ENCODE measurements at regions not wholly inside any gene's neighbourhood (a gene's known extent, or its start where the extent isn't known, plus 50 kb on each side); places are given as distances from the start of the nearest gene placed in this dataset.

DNA sequence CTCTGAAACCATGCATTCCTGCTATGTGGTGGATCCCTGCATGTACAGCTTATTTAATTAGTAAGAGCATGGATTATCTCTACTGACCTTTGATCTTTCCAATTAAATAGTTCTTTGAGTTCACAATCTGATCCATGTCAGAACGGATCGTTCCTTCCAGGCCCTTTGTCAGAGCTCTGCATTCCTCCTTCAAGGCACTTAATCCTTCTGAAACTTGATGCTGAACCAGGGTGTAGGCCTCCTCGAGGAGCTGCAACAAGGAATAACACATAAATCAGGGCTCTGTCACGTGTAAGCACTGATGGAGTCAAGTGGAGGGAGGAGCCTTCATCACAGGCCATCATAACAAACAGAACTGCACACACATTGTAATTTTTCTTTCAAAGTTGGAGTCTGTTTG lies 68.4 kb upstream of the EDEM3 start:
- Histone ChIP-seq H3K36me3 (peaks cover 42 to 50% of the 10 kb centered on the region in 2 donors), H3K4me1 (peaks cover 6 to 50% of the 10 kb centered on the region in 2 donors), H3K9me3 (no peaks in the 10 kb centered on the region), H3K27me3 (no peaks in the 10 kb centered on the region), H3K4me3 (no peak overlapping the region), H3K27ac (peak overlapping the region; percentile 38 to 85)
- no peak for DNase-seq (ENCODE audit: low spot score in 2 of 2)
- intact Hi-C loops (cut with DNase I): no loop called here
- TF ChIP-seq, protein P1, sequence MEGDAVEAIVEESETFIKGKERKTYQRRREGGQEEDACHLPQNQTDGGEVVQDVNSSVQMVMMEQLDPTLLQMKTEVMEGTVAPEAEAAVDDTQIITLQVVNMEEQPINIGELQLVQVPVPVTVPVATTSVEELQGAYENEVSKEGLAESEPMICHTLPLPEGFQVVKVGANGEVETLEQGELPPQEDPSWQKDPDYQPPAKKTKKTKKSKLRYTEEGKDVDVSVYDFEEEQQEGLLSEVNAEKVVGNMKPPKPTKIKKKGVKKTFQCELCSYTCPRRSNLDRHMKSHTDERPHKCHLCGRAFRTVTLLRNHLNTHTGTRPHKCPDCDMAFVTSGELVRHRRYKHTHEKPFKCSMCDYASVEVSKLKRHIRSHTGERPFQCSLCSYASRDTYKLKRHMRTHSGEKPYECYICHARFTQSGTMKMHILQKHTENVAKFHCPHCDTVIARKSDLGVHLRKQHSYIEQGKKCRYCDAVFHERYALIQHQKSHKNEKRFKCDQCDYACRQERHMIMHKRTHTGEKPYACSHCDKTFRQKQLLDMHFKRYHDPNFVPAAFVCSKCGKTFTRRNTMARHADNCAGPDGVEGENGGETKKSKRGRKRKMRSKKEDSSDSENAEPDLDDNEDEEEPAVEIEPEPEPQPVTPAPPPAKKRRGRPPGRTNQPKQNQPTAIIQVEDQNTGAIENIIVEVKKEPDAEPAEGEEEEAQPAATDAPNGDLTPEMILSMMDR (IDR thresholded peaks at IDR 0.05): no peak

- Histone ChIP-seq H3K36me3 (peaks cover 48 to 58% of the 10 kb centered on the region in 2 donors), H3K27ac (peak overlapping the region in 1 of 2 donors; percentile 85), H3K9me3 (no peaks in the 10 kb centered on the region), H3K4me3 (no peak overlapping the region), H3K27me3 (no peaks in the 10 kb centered on the region), H3K4me1 (peaks cover 3 to 46% of the 10 kb centered on the region in 2 donors)
- no peak for DNase-seq (ENCODE audit: low spot score in 2 of 2)
- intact Hi-C loops (cut with DNase I): no loop called here
- TF ChIP-seq, protein P1 (IDR thresholded peaks at IDR 0.05): no peak
Observed at GRCh38 chr1:184822267-184822666, 67.6 kb upstream of the EDEM3 start.

DNA sequence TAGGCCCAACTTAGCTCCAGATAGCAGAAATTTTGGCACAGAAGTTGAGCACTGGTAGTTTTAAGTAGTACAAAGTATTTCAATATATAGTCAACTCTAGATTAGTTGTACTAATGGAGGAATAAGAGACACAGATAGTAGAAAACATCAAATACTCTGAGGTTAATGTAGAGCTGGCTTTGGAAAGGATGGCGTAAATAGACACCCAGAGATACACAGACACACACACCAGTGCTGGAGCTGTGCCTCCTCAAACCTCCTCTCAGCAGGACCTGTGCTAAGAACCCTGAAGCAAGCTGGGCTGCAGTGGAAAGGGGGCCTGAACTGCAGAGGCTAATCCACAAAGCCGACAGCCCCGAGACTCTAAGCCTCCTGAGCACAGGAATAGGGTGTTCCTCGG lies 67.0 kb upstream of the EDEM3 start:
- peaks cover 3 to 40% of the 10 kb centered on the region in 2 donors for H3K4me1 ChIP-seq
- intact Hi-C loops (cut with DNase I): no loop called here
- H3K27me3 ChIP-seq: no peaks in the 10 kb centered on the region
- H3K9me3 ChIP-seq: no peaks in the 10 kb centered on the region
- H3K36me3 ChIP-seq: peaks cover 52 to 59% of the 10 kb centered on the region in 2 donors
- H3K4me3 ChIP-seq: no peak overlapping the region
- TF ChIP-seq, protein P1 (IDR thresholded peaks at IDR 0.05): no peak
- DNase-seq (ENCODE audit: low spot score in 2 of 2): no peak
- H3K27ac ChIP-seq: no peak overlapping the region

GRCh38 chr1:184820956-184821355 lies 66.3 kb upstream of the EDEM3 start:
- DNase-seq (ENCODE audit: low spot score in 2 of 2): no peak
- Histone ChIP-seq H3K9me3 (no peaks in the 10 kb centered on the region), H3K4me3 (no peak overlapping the region), H3K27me3 (no peaks in the 10 kb centered on the region), H3K4me1 (peaks cover 2 to 33% of the 10 kb centered on the region in 2 donors), H3K36me3 (peaks cover 52 to 64% of the 10 kb centered on the region in 2 donors), H3K27ac (no peak overlapping the region)
- TF ChIP-seq, protein P1 (IDR thresholded peaks at IDR 0.05): no peak
- intact Hi-C loops (cut with DNase I): no loop called here

GRCh38 chr1:184820218-184820750 lies 65.6 kb upstream of the EDEM3 start:
- no peak for DNase-seq (ENCODE audit: low spot score in 2 of 2)
- intact Hi-C loops (cut with DNase I): no loop called here

More at GRCh38 chr1:184820218-184820750, 65.6 kb upstream of the EDEM3 start:
- no peaks in the 10 kb centered on the region for H3K9me3 ChIP-seq
- no peaks in the 10 kb centered on the region for H3K27me3 ChIP-seq
- H3K36me3 ChIP-seq: peaks cover 55 to 64% of the 10 kb centered on the region in 2 donors
- TF ChIP-seq, protein P1 (IDR thresholded peaks at IDR 0.05): no peak
- peaks cover 0 to 26% of the 10 kb centered on the region in 2 donors for H3K4me1 ChIP-seq
- H3K4me3 ChIP-seq: no peak overlapping the region
- H3K27ac ChIP-seq: no peak overlapping the region

All from ascending aorta (tissue), 2 donors.